Stimulated activated CD8-positive, alpha-beta memory T cell treated with anti-CD3 and anti-CD28 coated beads, Interleukin-7, amount 100 ng/mL, for 4 hours (primary cell): ENCODE measurements at regions not wholly inside any gene's neighbourhood (a gene's known extent, or its start where the extent isn't known, plus 50 kb on each side); places are given as distances from the start of the nearest gene placed in this dataset.

Experiments used
- DNase-seq, 2 donors: peaks; one replicate each; pipeline ENCODE4 v3.0.0-alpha.2; 2020; ENCODE audit warnings: low read depth in 2 of 2

DNA sequence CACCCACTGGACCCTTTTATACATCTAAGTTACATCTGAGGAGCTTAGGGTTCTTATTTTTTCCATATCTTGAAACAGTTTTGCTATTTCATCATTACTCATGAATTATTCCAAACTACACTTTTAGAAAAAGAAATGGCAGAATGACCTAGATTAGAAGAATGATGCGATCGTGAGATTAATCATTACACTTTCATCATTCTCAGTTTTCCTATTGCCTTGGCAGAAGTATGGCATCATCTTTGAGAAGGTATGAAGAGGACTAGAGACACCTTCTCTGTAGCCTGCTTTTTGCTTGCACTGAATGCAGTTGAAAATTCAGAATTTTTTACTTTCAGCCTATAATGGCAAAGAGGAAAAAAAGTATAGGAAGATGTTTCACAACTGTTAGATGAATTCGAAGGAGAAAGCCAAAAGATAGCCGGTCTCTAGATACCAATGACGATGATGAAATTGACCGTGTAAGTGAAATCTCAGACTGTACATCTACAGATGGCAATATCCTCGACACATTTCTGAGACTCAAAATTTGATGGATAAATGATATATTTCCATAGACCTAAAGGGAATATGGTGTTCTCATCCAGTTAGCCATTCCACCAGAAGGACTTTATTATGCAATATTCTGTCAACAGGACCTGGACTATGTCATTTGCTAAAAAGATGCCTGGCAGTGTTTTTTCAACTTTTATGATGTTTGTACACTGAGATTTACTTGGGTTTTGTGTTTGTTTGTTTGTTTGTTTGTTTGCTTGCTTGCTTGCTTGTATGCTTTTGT, 191.8 kb downstream of the TOMM20 start:
- DNase-seq: no peak

DNA sequence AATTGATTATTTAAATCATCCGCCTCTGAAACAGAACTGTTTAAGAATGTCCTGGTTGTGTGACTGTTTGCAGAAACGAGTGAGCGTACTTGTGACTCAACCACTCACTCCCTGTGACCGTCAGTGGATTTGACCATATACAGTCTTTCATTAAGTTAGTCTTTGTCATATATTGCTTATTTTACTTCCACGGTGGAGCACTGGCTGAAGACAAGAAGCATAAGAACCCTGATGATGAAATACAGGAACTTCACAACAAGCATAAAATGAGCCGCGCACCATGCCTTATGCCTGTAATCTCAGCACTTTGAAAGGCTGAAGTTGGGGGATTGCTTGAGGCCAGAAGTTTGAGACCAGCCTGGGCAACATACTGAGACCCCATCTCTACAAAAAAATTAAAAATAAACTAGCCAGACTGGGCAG, 194.0 kb downstream of the TOMM20 start:
- DNase-seq: no peak

DNA sequence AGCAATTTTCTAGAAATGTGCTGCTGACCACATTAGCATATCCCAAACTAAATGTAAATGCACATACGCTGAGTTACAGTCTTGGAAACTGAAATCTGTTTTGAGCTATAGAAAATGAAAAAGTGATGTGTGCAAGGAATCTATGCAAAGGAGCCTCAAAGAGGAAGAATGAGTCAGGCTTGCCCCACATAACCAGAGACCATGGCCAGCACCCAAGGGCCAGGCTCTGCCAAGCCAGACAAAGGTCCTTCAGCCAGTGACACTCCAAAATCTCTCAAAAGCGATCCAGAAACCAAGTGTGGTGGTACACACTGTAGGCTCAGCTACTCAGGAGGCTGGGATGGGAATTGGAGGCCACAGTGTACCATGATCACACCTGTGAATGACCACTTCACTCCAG, 195.2 kb downstream of the TOMM20 start:
- no peak for DNase-seq

DNA sequence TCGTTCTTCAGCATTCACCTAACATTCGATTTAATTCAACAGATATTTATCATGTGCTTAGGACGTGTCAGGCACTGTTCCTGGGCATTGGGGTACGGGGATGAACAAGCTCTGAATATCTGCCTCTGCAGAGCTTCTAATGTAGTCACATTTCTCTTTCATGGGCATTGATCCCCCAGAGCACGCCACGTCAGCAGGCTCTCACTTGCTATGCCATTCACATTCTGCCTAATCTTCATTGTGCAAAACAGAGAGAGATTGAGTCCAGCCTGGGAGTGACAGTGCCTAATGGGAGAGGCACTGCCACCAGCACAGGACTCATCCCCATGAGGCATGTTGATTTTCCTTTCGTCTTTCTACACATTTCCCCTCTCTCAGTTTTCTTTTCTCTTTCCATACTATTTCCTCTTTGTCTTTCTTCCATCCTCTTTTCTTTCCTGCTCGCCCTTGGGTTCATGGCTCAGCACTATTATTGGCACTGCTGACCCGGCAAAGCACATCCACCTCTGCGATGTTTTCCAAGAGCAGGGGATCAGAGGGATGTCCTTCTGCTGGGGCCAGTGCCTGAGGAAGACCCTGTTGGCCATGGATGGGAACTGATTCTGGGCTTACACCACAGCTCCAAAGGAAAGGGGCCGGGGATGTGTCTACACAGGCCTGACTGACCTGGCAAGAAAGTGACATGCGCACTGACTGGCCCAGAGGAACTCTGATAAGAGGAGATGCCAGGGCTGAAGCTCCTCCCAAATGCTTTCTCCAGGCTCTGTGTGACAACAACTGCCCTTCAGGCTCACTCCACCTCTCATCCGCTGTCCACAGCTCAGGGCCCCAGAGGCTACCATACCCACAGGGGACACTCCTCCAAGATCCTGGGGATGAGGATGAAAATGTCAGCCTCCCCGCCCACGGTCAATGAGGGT, 195.9 kb downstream of the TOMM20 start:
- DNase-seq: no peak

DNA sequence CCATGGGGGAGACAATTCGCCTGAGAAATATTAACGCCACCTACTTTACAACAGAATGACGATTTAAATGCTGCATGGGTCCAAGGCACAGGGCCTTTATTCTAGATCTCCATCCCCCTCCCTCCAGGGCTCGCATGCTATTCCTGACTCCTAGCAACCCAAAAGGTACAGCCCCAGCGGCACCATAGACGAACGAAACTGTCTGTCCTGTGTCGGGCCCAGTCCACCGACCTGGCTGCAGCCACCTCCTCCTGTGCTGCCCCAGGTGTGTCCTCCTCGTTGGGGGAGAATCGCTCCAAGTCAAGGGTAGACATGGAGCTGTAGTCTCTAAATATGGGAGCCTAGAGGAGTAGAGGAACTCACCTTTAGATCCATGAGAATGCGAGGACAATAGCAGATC, 196.5 kb downstream of the TOMM20 start:
- DNase-seq: no peak

DNA sequence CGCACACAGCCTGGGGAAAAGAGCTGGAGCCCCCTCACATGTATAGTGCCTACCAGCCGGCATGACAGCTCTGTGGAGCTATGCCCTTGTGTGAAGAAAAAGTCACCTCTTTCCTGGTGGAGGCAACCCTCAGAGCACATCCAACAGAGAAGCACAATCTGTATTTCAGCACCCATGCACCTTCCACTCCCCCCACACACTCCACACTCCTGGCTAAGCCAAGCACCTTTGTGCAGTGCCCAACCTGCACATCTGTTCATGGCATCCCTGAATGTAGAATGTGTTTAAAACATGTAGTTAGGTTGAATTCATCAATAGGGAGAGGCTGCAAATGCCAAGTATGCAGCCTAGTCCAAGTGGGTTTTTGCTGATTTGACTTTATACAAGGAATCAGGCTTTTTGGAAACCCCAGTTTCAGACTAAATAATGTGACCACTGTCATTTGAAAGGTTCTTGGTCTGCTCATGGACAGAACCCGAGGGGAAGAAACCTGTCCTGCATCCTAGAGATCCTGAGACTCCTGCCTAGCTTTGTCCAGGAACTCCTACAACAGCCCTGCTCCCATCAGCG, 197.1 kb downstream of the TOMM20 start:
- DNase-seq: no peak

DNA sequence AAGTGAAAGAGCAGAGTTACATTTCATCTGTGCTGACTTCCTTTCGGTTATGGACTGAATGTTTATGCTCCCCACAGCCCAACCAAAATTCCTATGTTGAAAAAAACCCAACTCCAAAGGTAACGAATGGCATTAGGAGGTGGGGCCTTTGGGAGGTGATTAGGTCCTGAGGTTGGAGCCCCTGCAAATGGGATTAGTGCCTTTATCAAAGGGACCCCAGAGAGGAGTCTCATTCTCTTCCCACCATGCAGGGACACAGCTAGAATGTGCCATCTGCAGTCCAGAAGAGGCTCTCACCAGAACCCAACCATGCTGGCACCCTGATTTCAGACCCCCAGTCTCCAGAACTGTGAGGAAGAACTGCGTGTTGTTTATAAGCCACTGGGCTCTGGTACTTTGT, 199.3 kb downstream of the TOMM20 start:
- no peak for DNase-seq

DNA sequence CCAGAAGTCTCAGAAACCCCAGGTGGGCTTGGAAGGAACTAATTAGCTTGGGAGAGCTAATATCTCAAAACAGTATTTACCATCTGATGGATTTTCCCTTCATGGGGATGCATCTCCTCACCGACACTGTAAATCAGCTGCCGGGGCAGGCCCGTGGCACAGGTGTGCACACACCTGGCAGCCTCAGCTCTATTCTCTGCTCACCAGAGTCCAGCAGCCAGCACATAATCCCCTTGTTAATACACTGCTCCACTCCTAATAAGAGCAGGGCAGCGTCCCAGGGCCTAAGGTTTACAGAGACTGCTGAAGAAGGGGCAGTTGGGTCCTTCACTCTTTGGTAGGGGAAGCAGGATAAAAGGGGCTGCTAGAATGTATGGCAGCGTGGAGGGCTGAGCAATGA, 200.0 kb downstream of the TOMM20 start:
- DNase-seq: no peak

DNA sequence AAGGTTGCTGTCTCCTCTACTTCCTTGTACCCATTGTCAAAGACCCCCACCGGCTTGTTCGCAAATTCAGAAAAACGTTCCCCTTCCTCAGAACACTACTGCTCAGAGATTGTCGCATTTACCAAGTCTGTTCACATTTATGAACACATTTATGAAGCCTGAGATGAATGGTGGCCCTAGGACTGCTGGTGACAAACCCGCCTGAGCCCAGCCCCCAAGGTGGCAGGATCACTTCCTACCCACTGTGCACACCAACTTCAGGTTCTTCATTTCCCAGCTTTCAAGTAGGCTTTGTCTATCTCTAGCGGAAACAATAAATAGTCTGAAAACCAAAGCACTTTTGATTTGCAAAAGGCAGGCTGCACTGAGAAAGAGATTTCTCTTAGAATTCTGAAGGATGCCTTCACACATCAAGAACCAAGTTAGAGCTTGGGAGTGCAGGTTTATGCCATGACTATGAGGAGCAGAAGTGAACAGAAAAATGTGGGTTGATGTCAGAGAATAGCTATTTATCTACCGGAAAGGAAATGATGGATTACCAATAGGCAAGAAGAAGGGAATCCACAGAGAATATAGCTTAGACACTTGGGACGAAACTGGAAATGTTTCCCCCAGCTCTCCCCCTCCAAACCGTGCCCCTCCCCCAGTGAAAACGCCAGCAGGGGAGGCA, 200.5 kb downstream of the TOMM20 start:
- no peak for DNase-seq

DNA sequence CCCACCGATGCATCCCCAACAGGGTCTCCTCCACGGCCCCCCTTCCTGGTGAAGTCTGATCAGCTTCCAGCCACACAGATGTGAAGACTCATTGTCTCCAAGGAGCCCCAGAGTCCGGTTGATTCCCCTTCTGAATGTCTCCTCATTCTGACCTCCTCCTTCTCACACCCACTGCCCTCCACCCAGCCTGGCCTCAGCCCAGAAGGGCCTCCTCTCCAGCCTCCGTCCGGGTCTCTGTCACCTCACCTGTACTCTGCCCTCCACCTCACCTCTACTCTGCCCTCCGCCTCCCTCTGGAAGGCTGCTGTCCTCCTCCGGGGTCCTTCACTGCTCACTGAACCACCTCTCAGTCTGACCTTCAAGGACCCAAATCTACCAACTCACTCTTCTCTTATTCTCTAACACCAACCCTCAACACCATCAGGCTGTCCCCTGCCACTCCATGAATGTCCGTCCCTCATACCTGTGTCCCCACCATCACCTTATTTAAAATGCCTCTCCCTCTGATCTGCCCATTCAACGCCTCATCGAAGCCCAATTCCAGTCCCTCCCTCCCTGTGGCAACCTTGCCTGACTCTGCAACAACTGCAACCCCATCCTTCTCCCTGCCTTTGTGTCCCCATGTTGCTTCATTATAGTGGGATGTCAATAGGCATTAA, 201.2 kb downstream of the TOMM20 start:
- DNase-seq: no peak

DNA sequence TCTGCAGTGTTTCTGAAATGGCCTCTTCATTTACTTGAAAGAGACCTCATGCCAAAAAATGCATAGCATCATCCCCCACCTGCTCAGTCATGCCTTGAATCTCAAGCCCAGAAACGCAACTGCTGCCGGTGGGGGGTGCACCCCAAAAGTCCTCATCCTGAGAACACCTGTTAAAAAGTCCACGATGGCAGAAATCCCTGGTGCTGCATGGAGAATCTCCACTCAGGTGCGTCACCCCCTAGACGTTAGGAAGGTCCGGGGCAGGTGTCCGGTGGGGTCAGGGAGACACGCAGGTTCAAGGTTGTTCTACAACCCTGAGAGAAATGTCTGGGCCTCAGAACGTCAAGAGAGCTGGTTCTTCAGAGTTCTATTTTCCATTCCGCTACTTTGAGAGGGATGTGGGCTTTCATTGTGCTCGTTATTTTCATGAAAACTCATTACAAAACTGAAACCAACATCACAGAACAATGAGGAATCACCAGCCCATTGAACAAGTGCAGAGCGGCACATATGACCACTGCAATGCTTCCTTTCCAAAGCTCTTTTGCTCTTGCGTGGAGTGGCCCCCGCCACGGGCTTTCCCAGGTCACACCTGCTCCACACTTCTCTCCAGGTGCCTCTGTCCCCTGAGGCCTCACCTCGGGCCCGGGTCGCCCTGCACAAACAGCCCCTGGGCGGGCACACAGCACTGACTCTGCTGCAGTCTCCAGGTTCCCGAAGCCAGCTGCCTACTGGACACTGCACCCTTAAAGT, 201.9 kb downstream of the TOMM20 start:
- DNase-seq: no peak

DNA sequence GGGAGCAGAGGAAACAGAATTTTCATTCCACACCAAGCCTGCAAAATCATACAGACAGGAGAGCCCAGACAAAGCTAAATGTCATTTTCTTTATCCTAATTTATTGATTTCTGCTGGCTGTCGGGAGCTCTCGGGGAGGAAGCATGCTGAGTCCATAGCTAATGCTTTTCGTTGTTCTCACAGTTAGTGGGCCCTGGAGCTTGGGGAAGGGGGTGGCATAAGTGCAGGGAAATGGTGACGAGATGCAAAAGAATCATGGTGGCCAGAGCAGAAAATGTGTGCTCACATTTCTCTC, 202.4 kb downstream of the TOMM20 start:
- no peak for DNase-seq

DNA sequence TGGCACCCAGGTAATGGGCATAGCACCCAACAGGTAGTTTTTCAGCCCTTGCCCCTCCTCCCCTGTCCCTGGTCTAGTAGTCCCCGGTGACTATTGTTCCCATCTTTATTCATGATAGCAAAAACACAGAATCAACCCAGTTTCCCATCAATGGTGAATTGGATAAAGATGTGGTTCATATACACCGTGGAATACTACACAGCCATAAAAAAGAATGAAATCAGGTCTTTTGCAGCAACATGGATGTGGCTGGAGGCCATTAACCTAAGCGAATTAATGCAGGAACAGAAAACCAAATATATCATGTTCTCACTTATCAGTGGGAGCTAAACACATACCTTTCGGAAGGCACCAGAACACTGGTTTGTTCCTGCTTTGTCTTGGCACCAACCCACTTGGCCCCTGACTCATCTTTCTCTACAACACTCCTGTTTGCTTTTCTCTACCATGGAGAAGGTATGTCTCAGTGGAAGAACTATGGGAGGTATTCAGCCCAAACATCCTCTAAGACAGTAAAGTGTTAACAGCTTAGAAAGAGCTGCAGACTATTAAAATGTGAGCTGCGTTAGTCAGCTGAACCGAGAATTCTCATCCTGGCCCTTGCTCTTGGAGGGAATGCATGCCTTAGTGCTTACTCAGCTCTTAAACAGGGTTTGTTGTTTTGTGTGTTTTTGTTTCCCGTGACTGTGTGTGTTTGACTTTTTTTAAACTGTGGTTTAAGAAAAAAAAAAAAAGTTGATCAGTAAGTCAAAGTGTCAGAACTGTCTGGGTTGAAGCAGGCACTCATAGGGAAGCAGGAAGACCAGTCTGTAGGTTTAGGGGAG, 203.0 kb downstream of the TOMM20 start:
- DNase-seq: no peak

DNA sequence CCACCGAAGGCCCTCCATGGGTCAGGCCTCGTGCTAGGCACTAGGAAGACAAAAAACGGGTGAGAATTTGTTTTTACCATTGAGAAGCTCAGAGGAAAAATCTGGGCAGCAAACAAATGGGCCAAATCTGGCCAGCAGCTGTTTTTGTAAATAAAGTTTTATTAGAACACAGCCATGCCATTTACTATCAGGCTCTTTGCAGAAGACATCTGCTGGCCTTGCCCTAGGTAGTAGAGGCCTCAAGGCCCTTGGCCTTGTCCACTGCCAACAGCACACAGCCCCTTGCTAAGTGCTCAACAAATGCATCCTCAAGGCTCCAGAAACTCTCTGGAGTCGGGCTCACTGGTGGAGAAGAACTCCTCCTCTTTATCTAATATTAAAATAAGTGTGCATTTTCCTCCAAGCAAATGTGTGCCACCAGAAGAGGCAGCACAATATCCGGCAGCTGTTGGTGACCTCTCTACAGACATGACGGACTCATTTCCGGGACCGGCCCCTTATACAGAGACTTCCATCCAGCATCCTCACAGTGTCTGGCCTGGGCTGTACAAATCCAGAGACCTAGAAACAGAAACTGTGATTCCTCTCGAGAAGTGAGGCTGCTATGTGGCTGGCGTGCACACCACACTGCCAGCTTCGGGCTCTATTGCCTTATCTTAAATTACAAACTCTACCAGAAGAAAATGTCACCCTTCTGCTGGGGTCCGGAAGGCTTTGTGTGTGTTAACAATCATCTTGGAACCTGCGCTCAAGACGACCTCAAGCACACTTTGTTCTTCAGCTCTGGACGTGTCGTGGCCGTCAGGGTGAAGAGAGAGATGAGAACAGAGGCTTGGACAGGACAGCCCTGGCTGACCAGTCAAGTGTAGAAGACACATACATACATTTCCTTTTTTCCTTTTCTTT, 203.9 kb downstream of the TOMM20 start:
- DNase-seq: no peak

DNA sequence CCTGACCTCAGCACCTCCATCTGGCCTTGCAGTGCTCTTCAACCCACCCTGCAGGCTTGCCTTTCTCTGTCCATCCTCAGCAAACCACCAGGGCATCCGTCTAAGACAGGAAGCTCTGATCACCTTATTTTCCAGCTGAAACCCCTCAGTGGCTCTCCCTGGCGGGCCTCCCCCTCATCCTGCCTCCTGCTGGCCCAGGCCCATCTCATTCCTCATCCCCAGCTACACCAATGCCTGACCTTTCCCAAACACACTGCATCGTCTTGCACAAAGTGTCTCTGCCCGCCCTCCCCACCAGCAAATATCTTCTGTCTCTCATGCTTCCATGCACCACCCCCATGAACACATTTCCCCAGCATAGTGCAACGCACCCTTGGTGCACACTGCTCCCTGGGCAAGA, 205.0 kb downstream of the TOMM20 start:
- no peak for DNase-seq

DNA sequence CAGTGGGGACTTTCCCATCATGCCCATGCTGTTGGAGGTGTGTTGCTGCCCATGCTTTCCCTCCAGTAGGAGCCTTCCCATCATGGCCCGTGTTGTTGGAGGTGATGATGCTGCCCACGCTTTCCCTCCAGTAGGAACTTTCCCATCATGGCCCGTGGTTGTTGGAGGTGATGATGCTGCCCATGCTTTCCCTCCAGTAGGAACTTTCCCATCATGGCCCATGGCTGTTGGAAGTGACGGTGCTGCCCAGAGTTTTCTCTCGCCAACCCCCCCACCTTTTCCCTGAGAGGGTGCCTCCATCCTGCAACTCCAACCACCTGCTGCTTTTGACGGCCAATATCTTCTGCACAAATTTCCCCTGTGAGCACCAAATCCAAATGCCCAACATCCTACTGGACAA, 205.7 kb downstream of the TOMM20 start:
- DNase-seq: no peak

DNA sequence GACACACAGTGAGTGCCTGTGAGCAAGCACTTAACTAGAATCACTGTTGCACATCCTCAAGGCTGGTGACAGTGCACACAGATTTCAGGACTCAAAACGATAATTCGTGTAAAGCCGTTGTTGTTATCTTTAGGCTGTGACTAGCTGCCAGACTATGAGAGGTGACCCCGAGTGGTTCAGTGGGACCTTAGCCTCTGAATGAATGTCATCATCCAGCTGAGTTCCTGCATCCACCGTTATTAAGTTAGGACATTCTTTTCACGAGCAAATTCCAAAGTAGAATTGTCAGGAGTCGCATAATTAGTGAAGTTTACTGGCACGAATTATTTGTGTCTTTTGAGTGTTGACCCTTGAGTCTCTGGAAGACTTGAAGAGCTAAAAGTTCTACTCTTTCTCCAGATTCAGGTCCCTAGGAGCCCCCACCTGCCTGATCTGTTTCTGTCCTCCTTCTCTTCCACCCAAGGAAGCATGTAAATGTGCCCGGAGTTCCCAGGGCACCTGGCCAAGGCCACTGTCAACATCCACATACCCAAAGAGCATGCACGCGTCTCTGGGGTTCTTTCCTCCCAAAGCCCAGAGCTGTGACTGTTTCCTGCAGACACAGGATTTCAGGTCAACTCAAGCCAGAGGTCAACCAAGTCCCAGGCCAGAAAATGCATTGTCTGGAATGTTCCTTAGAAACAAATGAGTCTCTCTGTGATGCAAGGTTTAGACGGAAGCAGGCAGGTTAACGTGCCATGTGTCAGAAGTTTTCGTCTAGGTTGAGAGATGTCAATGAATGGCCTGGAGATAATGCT, 207.2 kb downstream of the TOMM20 start:
- no peak for DNase-seq

DNA sequence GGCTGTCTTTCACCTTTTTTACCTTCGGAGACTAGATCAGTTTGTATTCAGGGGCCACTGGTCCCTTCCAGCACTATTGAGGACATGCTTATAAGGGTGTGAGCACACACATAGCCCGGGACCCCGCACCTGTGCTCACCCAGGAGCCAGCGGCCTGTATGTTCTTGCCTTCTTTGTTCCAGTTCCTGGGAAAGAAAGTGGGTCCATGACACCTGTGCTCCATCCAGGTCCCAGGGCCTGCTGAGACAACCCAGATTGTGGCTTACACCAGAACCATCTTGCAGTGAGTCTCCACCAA, 207.8 kb downstream of the TOMM20 start:
- DNase-seq: no peak
